Activated gamma-delta T cell treated with Interleukin-2 at 50 U/mL for 16 hours (primary cell): ENCODE measurements at regions not wholly inside any gene's neighbourhood (a gene's known extent, or its start where the extent isn't known, plus 50 kb on each side); places are given as distances from the start of the nearest gene placed in this dataset.
"Not testable (repeated sequence)": the region's sequence is repeated elsewhere in the genome, so short reads cannot be mapped to it uniquely, and the experiment has no call there.

ENCODE experiments used
- DNase-seq: peaks from one replicate; pipeline ENCODE4 v3.0.0-alpha.2; 2020

GRCh38 chr6:141443032-141443431 is 689.7 kb upstream of the GJE1 start:
- no peak for DNase-seq

- DNase-seq, result no peak
Observed at GRCh38 chr6:141439513-141439912, 693.2 kb upstream of the GJE1 start.

GRCh38 chr6:141437685-141438084 is 695.0 kb upstream of the GJE1 start:
- no peak for DNase-seq

- DNase-seq, result no peak
Observed at GRCh38 chr6:141437011-141437410, 695.7 kb upstream of the GJE1 start.

GRCh38 chr6:141426400-141426980 is 706.2 kb upstream of the GJE1 start:
- no peak for DNase-seq

- no peak for DNase-seq
Observed at GRCh38 chr6:141421378-141421777, 711.3 kb upstream of the GJE1 start.

GRCh38 chr6:141418076-141418475 is 714.6 kb upstream of the GJE1 start:
- no peak for DNase-seq

- no peak for DNase-seq
Observed at GRCh38 chr6:141415896-141416295, 716.8 kb upstream of the GJE1 start.

GRCh38 chr6:141413196-141413595 is 719.5 kb upstream of the GJE1 start:
- no peak for DNase-seq

- DNase-seq, result no peak
Observed at GRCh38 chr6:141406761-141407160, 726.0 kb upstream of the GJE1 start.

GRCh38 chr6:141403827-141404226 is 728.9 kb upstream of the GJE1 start:
- no peak for DNase-seq

GRCh38 chr6:141403103-141403502 is 729.6 kb upstream of the GJE1 start:
- DNase-seq, result no peak

GRCh38 chr6:141402489-141402888 is 730.2 kb upstream of the GJE1 start:
- no peak for DNase-seq

- no peak for DNase-seq
Observed at GRCh38 chr6:141401851-141402250, 730.9 kb upstream of the GJE1 start.

GRCh38 chr6:141401168-141401567 is 731.6 kb upstream of the GJE1 start:
- DNase-seq, result no peak

GRCh38 chr6:141398949-141399348 is 733.8 kb upstream of the GJE1 start:
- no peak for DNase-seq

GRCh38 chr6:141395443-141396008 is 737.2 kb upstream of the GJE1 start:
- DNase-seq, result no peak

GRCh38 chr6:141394565-141395051 is 738.1 kb upstream of the GJE1 start:
- no peak for DNase-seq

- no peak for DNase-seq
Observed at GRCh38 chr6:141394125-141394536, 738.6 kb upstream of the GJE1 start.

- no peak for DNase-seq
Observed at GRCh38 chr6:141393405-141394124, 739.2 kb upstream of the GJE1 start.

- not testable (repeated sequence) for DNase-seq
Observed at GRCh38 chr6:141391135-141391534, 741.6 kb upstream of the GJE1 start.

GRCh38 chr6:141388666-141389065 is 744.1 kb upstream of the GJE1 start:
- DNase-seq, result no peak

- no peak for DNase-seq
Observed at GRCh38 chr6:141370438-141370837, 762.3 kb upstream of the GJE1 start.

- not testable (repeated sequence) for DNase-seq
Observed at GRCh38 chr6:141366796-141367195, 765.9 kb upstream of the GJE1 start.
